ENCODE measurements at regions not wholly inside any gene's neighbourhood (a gene's known extent, or its start where the extent isn't known, plus 50 kb on each side); places are given as distances from the start of the nearest gene placed in this dataset.
"Not testable (repeated sequence)": the region's sequence is repeated elsewhere in the genome, so short reads cannot be mapped to it uniquely, and the experiment has no call there.

GRCh38 chr2:145000376-145000775 is 480.5 kb upstream of the ZEB2 start:
- DNase-seq: no peak

GRCh38 chr2:144999936-145000335 is 480.0 kb upstream of the ZEB2 start:
- no peak for DNase-seq

- no peak for DNase-seq
These were observed 479.4 kb upstream of the ZEB2 start for GRCh38 chr2:144999071-144999875.

GRCh38 chr2:144998435-144998834 is 478.5 kb upstream of the ZEB2 start:
- no peak for DNase-seq

GRCh38 chr2:144996225-144996795 is 476.4 kb upstream of the ZEB2 start:
- no peak for DNase-seq

GRCh38 chr2:144995482-144995881 is 475.6 kb upstream of the ZEB2 start:
- DNase-seq: no peak

GRCh38 chr2:144990661-144991060 is 470.7 kb upstream of the ZEB2 start:
- DNase-seq: no peak

- no peak for DNase-seq
These were observed 469.8 kb upstream of the ZEB2 start for GRCh38 chr2:144989579-144990270.

- no peak for DNase-seq
These were observed 468.7 kb upstream of the ZEB2 start for GRCh38 chr2:144988591-144988990.

- no peak for DNase-seq
These were observed 466.8 kb upstream of the ZEB2 start for GRCh38 chr2:144986691-144987090.

- DNase-seq: no peak
These were observed 464.1 kb upstream of the ZEB2 start for GRCh38 chr2:144984038-144984437.

- no peak for DNase-seq
These were observed 463.2 kb upstream of the ZEB2 start for GRCh38 chr2:144983107-144983506.

GRCh38 chr2:144982481-144982880 is 462.6 kb upstream of the ZEB2 start:
- DNase-seq: no peak

GRCh38 chr2:144975881-144976280 is 456.0 kb upstream of the ZEB2 start:
- DNase-seq: no peak

GRCh38 chr2:144972676-144973075 is 452.8 kb upstream of the ZEB2 start:
- DNase-seq: no peak

- no peak for DNase-seq
These were observed 451.9 kb upstream of the ZEB2 start for GRCh38 chr2:144971786-144972335.

- DNase-seq: not testable (repeated sequence)
These were observed 450.5 kb upstream of the ZEB2 start for GRCh38 chr2:144970410-144970809.

GRCh38 chr2:144969564-144969963 is 449.6 kb upstream of the ZEB2 start:
- not testable (repeated sequence) for DNase-seq

GRCh38 chr2:144967961-144968360 is 448.0 kb upstream of the ZEB2 start:
- no peak for DNase-seq

- no peak for DNase-seq
These were observed 445.3 kb upstream of the ZEB2 start for GRCh38 chr2:144965172-144965571.

- no peak for DNase-seq
These were observed 443.1 kb upstream of the ZEB2 start for GRCh38 chr2:144963031-144963430.

- DNase-seq: no peak
These were observed 439.5 kb upstream of the ZEB2 start for GRCh38 chr2:144959416-144959815.

GRCh38 chr2:144950899-144951560 is 431.1 kb upstream of the ZEB2 start:
- no peak for DNase-seq

All from GF-D8 (cell line).